NCI-H2196 (cell line): ENCODE measurements at regions not wholly inside any gene's neighbourhood (a gene's known extent, or its start where the extent isn't known, plus 50 kb on each side); places are given as distances from the start of the nearest gene placed in this dataset.

Experiments used
- DNase-seq: peaks from one replicate; lab custom pipeline; 2025; ENCODE audit not compliant: unreplicated experiment; lab: John Stamatoyannopoulos, UW

- no peak for DNase-seq
Observed at GRCh38 chr14:87816416-87816815, 176.6 kb downstream of the GALC start.

GRCh38 chr14:87815121-87815520, 177.9 kb downstream of the GALC start:
- DNase-seq, result no peak

GRCh38 chr14:87813686-87814085, 179.3 kb downstream of the GALC start:
- DNase-seq, result no peak

- no peak for DNase-seq
Observed at GRCh38 chr14:87813211-87813610, 179.8 kb downstream of the GALC start.

GRCh38 chr14:87811246-87811645, 181.7 kb downstream of the GALC start:
- DNase-seq, result no peak

- DNase-seq, result no peak
Observed at GRCh38 chr14:87810711-87811110, 182.3 kb downstream of the GALC start.

GRCh38 chr14:87809261-87809660, 183.7 kb downstream of the GALC start:
- no peak for DNase-seq

GRCh38 chr14:87805315-87805723, 187.7 kb downstream of the GALC start:
- DNase-seq, result no peak

- no peak for DNase-seq
Observed at GRCh38 chr14:87800216-87800615, 192.8 kb downstream of the GALC start.

GRCh38 chr14:87799400-87799799, 193.6 kb downstream of the GALC start:
- no peak for DNase-seq

GRCh38 chr14:87797001-87797400, 196.0 kb downstream of the GALC start:
- no peak for DNase-seq

- no peak for DNase-seq
Observed at GRCh38 chr14:87794561-87794960, 198.4 kb downstream of the GALC start.

GRCh38 chr14:87785897-87786296, 207.1 kb downstream of the GALC start:
- DNase-seq, result no peak

- DNase-seq, result no peak
Observed at GRCh38 chr14:87784386-87784785, 208.6 kb downstream of the GALC start.

GRCh38 chr14:87783071-87783470, 209.9 kb downstream of the GALC start:
- DNase-seq, result no peak

- no peak for DNase-seq
Observed at GRCh38 chr14:87772854-87773253, 220.1 kb downstream of the GALC start.

- DNase-seq, result no peak
Observed at GRCh38 chr14:87767567-87767901, 225.4 kb downstream of the GALC start.

GRCh38 chr14:87758876-87759275, 234.1 kb downstream of the GALC start:
- no peak for DNase-seq

GRCh38 chr14:87756661-87757060, 236.3 kb downstream of the GALC start:
- DNase-seq, result no peak

- no peak for DNase-seq
Observed at GRCh38 chr14:87754520-87755223, 238.3 kb downstream of the GALC start.

- DNase-seq, result no peak
Observed at GRCh38 chr14:87748558-87748957, 244.4 kb downstream of the GALC start.

GRCh38 chr14:87745507-87746118, 247.4 kb downstream of the GALC start:
- no peak for DNase-seq
